ENCODE measurements at regions not wholly inside any gene's neighbourhood (a gene's known extent, or its start where the extent isn't known, plus 50 kb on each side); places are given as distances from the start of the nearest gene placed in this dataset.

- TF ChIP-seq, protein P1, sequence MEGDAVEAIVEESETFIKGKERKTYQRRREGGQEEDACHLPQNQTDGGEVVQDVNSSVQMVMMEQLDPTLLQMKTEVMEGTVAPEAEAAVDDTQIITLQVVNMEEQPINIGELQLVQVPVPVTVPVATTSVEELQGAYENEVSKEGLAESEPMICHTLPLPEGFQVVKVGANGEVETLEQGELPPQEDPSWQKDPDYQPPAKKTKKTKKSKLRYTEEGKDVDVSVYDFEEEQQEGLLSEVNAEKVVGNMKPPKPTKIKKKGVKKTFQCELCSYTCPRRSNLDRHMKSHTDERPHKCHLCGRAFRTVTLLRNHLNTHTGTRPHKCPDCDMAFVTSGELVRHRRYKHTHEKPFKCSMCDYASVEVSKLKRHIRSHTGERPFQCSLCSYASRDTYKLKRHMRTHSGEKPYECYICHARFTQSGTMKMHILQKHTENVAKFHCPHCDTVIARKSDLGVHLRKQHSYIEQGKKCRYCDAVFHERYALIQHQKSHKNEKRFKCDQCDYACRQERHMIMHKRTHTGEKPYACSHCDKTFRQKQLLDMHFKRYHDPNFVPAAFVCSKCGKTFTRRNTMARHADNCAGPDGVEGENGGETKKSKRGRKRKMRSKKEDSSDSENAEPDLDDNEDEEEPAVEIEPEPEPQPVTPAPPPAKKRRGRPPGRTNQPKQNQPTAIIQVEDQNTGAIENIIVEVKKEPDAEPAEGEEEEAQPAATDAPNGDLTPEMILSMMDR (CRISPR knock-in tag; IDR thresholded peaks at IDR 0.05), result no peak
- TF ChIP-seq ZNF777 (CRISPR knock-in tag; IDR thresholded peaks at IDR 0.05), result no peak
- TF ChIP-seq ZNF282 (IDR thresholded peaks at IDR 0.05; ENCODE audit: partially characterized antibody), result no peak
- no peak for TF ChIP-seq NFRKB (IDR thresholded peaks at IDR 0.05)
Measured at GRCh38 chr6:166774292-166774691, 147.2 kb upstream of the RPS6KA2 start.

Measured in HepG2 (cell line).